Nephron (organoid): ENCODE measurements at regions not wholly inside any gene's neighbourhood (a gene's known extent, or its start where the extent isn't known, plus 50 kb on each side); places are given as distances from the start of the nearest gene placed in this dataset.

ENCODE experiments used
- H3K27ac Mint-ChIP-seq, 3 experiments: 2 replicates each; pipeline ENCODE4 v1.8.0; 2020; ENCODE audit warnings: mixed read lengths in 3 of 3, mild to moderate bottlenecking in 2 of 3, moderate library complexity in 1 of 3
- H3K27me3 Mint-ChIP-seq: 2 replicates; pipeline ENCODE4 v1.8.0; 2021; ENCODE audit warnings: low read depth, mild to moderate bottlenecking, moderate library complexity, mixed read lengths
- H3K36me3 Mint-ChIP-seq: 2 replicates; pipeline ENCODE4 v1.8.0; 2020; ENCODE audit warnings: low read depth, mixed read lengths
- H3K4me1 Mint-ChIP-seq: 2 replicates; pipeline ENCODE4 v1.8.0; 2020; ENCODE audit warnings: mixed read lengths
- H3K4me3 Mint-ChIP-seq, 3 experiments: 2 replicates each; pipeline ENCODE4 v1.8.0; 2020; ENCODE audit warnings: mild to moderate bottlenecking in 3 of 3, mixed read lengths in 3 of 3, moderate library complexity in 2 of 3
- H3K9me3 Mint-ChIP-seq: 2 replicates; pipeline ENCODE4 v1.8.0; 2020; ENCODE audit warnings: mixed read lengths
- CTCF ChIP-seq, 3 experiments: fragments of 200-600 bp; sonication (generic); IDR thresholded peaks; one replicate each; pipeline ENCODE4 v1.5.0; 2021; ENCODE audit warnings: antibody characterized with exemption in 3 of 3; ENCODE audit not compliant: unreplicated experiment in 3 of 3

DNA sequence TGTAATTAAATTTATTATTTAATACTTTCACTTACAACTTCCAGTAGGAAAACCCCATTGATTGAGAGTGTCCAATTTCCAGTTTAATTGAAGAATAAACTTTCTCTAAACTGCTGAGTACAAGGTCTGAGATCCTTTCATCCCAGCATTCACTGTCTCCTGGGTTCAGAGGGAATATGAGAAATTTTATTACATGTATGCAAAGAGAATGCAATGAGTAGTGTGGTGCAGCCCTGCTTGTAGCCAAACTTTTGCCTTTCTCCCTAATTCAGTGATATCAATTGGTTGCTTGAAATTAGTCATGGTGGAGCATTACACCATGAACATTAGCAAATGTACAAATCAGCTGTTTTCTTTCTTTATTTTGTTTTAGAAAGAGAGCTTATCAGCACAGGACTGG lies 780.6 kb upstream of the MDGA2 start:
- Mint-ChIP-seq H3K4me3 (no peak overlapping the region), H3K9me3 (no peaks in the 10 kb centered on the region), H3K27ac (no peak overlapping the region), H3K4me1 (peaks cover 6% of the 10 kb centered on the region), H3K27me3 (no peaks in the 10 kb centered on the region), H3K36me3 (no peaks in the 10 kb centered on the region)
- TF ChIP-seq CTCF (IDR thresholded peaks at IDR 0.05; ENCODE audit: unreplicated experiment in 3 of 3) = no peak

GRCh38 chr14:48454887-48455286 lies 779.5 kb upstream of the MDGA2 start:
- H3K4me1 Mint-ChIP-seq = peaks cover 6% of the 10 kb centered on the region
- no peaks in the 10 kb centered on the region for H3K9me3 Mint-ChIP-seq
- no peaks in the 10 kb centered on the region for H3K36me3 Mint-ChIP-seq
- no peaks in the 10 kb centered on the region for H3K27me3 Mint-ChIP-seq
- TF ChIP-seq CTCF (IDR thresholded peaks at IDR 0.05; ENCODE audit: unreplicated experiment in 3 of 3) = no peak
- no peak overlapping the region for H3K27ac Mint-ChIP-seq
- no peak overlapping the region for H3K4me3 Mint-ChIP-seq

DNA sequence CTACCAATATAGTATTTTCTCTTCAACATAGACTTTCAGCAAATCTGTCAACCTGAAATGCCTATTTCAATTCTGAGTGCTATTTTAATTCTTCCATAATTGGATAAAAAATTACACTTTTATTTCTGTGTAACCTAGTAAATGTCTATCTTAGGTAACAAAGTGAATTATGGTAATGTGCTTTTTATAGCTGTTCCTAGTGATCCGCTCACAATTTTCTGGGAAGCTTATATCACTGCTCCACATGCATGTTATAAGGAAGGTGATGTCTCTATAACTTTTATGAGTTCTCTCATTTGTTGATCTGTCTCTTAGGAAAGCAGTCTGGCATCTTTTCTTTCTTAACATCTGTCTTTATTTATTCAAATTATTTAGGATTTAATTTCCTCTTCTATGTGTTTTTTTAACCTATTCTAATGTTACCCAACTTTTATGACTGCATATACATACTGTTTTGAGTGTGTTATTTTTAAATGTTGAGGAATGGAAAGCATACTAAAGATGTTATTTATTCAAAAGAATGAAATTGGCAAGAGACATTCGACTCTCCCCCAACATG lies 777.1 kb upstream of the MDGA2 start:
- Mint-ChIP-seq H3K36me3 (no peaks in the 10 kb centered on the region), H3K4me1 (peaks cover 6% of the 10 kb centered on the region), H3K27me3 (no peaks in the 10 kb centered on the region), H3K9me3 (no peaks in the 10 kb centered on the region), H3K4me3 (no peak overlapping the region), H3K27ac (no peak overlapping the region)
- no peak for TF ChIP-seq CTCF (IDR thresholded peaks at IDR 0.05; ENCODE audit: unreplicated experiment in 3 of 3)

- Mint-ChIP-seq H3K9me3 (peaks cover 5% of the 10 kb centered on the region), H3K4me3 (no peak overlapping the region), H3K4me1 (peaks cover 5% of the 10 kb centered on the region), H3K27ac (no peak overlapping the region), H3K36me3 (no peaks in the 10 kb centered on the region), H3K27me3 (peaks cover 3% of the 10 kb centered on the region)
- no peak for TF ChIP-seq CTCF (IDR thresholded peaks at IDR 0.05; ENCODE audit: unreplicated experiment in 3 of 3)
Observed at GRCh38 chr14:48435221-48435620, 759.8 kb upstream of the MDGA2 start.

- no peak for TF ChIP-seq CTCF (IDR thresholded peaks at IDR 0.05; ENCODE audit: unreplicated experiment in 3 of 3)
- Mint-ChIP-seq H3K36me3 (no peaks in the 10 kb centered on the region), H3K9me3 (no peaks in the 10 kb centered on the region), H3K27ac (no peak overlapping the region), H3K4me3 (no peak overlapping the region), H3K4me1 (peaks cover 5% of the 10 kb centered on the region), H3K27me3 (peaks cover 3% of the 10 kb centered on the region)
Observed at GRCh38 chr14:48430805-48431204, 755.4 kb upstream of the MDGA2 start.

GRCh38 chr14:48429512-48429911 lies 754.1 kb upstream of the MDGA2 start:
- no peaks in the 10 kb centered on the region for H3K9me3 Mint-ChIP-seq
- no peak for TF ChIP-seq CTCF (IDR thresholded peaks at IDR 0.05; ENCODE audit: unreplicated experiment in 3 of 3)

More at GRCh38 chr14:48429512-48429911, 754.1 kb upstream of the MDGA2 start:
- Mint-ChIP-seq H3K27me3 (no peaks in the 10 kb centered on the region), H3K27ac (no peak overlapping the region), H3K36me3 (no peaks in the 10 kb centered on the region), H3K4me3 (no peak overlapping the region), H3K4me1 (no peaks in the 10 kb centered on the region)
